Neural progenitor cell (in vitro differentiated cells): ENCODE measurements at regions not wholly inside any gene's neighbourhood (a gene's known extent, or its start where the extent isn't known, plus 50 kb on each side); places are given as distances from the start of the nearest gene placed in this dataset.
"Not testable (repeated sequence)": the region's sequence is repeated elsewhere in the genome, so short reads cannot be mapped to it uniquely, and the experiment has no call there.

Source experiments
- DNase-seq: peaks from one replicate; pipeline ENCODE4 v3.0.0-alpha.2; 2016; ENCODE audit warnings: low spot score
- H2AFZ ChIP-seq: fragments of 200-600 bp; sonication (generic); replicated peaks from 2 replicates; pipeline ENCODE4 v1.6.1; 2016; ENCODE audit warnings: antibody characterized with exemption
- H3F3A ChIP-seq: fragments of 200-600 bp; sonication (generic); 2 replicates; pipeline ENCODE4 v1.6.1; 2016; ENCODE audit warnings: antibody characterized with exemption, low read depth
- H3K27ac ChIP-seq: fragments of 200-600 bp; sonication (generic); 2 replicates; pipeline ENCODE4 v1.5.1; 2016; ENCODE audit warnings: mild to moderate bottlenecking
- H3K27me3 ChIP-seq: fragments of 200-600 bp; sonication (generic); 2 replicates; pipeline ENCODE4 v1.6.1; 2016; ENCODE audit warnings: mild to moderate bottlenecking, moderate library complexity
- H3K36me3 ChIP-seq: fragments of 200-600 bp; sonication (generic); 2 replicates; pipeline ENCODE4 v1.5.1; 2016
- H3K4me1 ChIP-seq: fragments of 200-600 bp; sonication (generic); 2 replicates; pipeline ENCODE4 v1.6.1; 2016; ENCODE audit warnings: mixed run types
- H3K4me2 ChIP-seq: fragments of 200-600 bp; sonication (generic); 2 replicates; pipeline ENCODE4 v1.6.1; 2016
- H3K4me3 ChIP-seq: fragments of 200-600 bp; sonication (generic); 2 replicates; pipeline ENCODE4 v1.5.1; 2016
- H3K79me2 ChIP-seq: fragments of 200-600 bp; sonication (generic); 2 replicates; pipeline ENCODE4 v1.6.1; 2016; ENCODE audit warnings: low read depth
- H3K9ac ChIP-seq: fragments of 200-600 bp; sonication (generic); 2 replicates; pipeline ENCODE4 v1.6.1; 2016
- H3K9me3 ChIP-seq: fragments of 200-600 bp; sonication (generic); 2 replicates; pipeline ENCODE4 v1.5.1; 2016; ENCODE audit warnings: low read depth
- H4K20me1 ChIP-seq: fragments of 200-600 bp; sonication (generic); 2 replicates; pipeline ENCODE4 v1.6.1; 2016; ENCODE audit warnings: low read depth
- H3K27ac Mint-ChIP-seq: 3 replicates; pipeline ENCODE4 v1.8.0; 2021; ENCODE audit warnings: mixed read lengths
- H3K27me3 Mint-ChIP-seq: 2 replicates; pipeline ENCODE4 v1.8.0; 2022; ENCODE audit warnings: low read depth, mild to moderate bottlenecking, inconsistent platforms, moderate library complexity, mixed read lengths; ENCODE audit not compliant: insufficient read depth
- H3K36me3 Mint-ChIP-seq: 3 replicates; pipeline ENCODE4 v1.8.0; 2021; ENCODE audit warnings: mixed read lengths
- H3K4me1 Mint-ChIP-seq: 3 replicates; pipeline ENCODE4 v1.8.0; 2021; ENCODE audit warnings: mixed read lengths
- H3K4me3 Mint-ChIP-seq: 3 replicates; pipeline ENCODE4 v1.8.0; 2021; ENCODE audit warnings: mild to moderate bottlenecking, moderate library complexity, mixed read lengths
- H3K9me3 Mint-ChIP-seq: 3 replicates; pipeline ENCODE4 v1.8.0; 2020; ENCODE audit warnings: mixed read lengths
- CTCF ChIP-seq: fragments of 200-600 bp; sonication (generic); IDR thresholded peaks from 2 replicates; pipeline ENCODE4 v1.5.1; 2017; ENCODE audit warnings: antibody characterized with exemption, mild to moderate bottlenecking
- EZH2 ChIP-seq: fragments of 200-600 bp; sonication (generic); IDR thresholded peaks from 2 replicates; pipeline ENCODE4 v1.6.1; 2017; ENCODE audit warnings: antibody characterized with exemption, mild to moderate bottlenecking, moderate library complexity
- EZH2phosphoT487 ChIP-seq: fragments of 200-600 bp; sonication (generic); IDR thresholded peaks from 2 replicates; pipeline ENCODE4 v1.6.1; 2017; ENCODE audit warnings: antibody characterized with exemption

- Histone ChIP-seq H3K4me3 (no peak overlapping the region), H3K4me1 (no peaks in the 10 kb centered on the region), H4K20me1 (no peaks in the 10 kb centered on the region), H3K27ac (no peak overlapping the region), H3K4me2 (no peak overlapping the region), H3K9ac (no peak overlapping the region), H2AFZ (no peak overlapping the region), H3K9me3 (no peaks in the 10 kb centered on the region), H3K36me3 (no peaks in the 10 kb centered on the region), H3K79me2 (no peaks in the 10 kb centered on the region), H3K27me3 (no peaks in the 10 kb centered on the region), H3F3A (no peaks in the 10 kb centered on the region)
- TF ChIP-seq EZH2: no peak
- H3K4me3 Mint-ChIP-seq: no peak overlapping the region
- no peak overlapping the region for H3K27ac Mint-ChIP-seq
- DNase-seq: no peak
- peaks cover 2% of the 10 kb centered on the region for H3K27me3 Mint-ChIP-seq
- H3K36me3 Mint-ChIP-seq: no peaks in the 10 kb centered on the region
- no peaks in the 10 kb centered on the region for H3K9me3 Mint-ChIP-seq
- H3K4me1 Mint-ChIP-seq: peaks cover 8% of the 10 kb centered on the region
These were observed 228.5 kb downstream of the RTP5 start for GRCh38 chr2:242098034-242098433.

GRCh38 chr2:242098445-242099128 lies 229.1 kb downstream of the RTP5 start:
- H3K4me2 ChIP-seq: no peak overlapping the region
- no peak overlapping the region for H3K27ac Mint-ChIP-seq
- H3K27ac ChIP-seq: no peak overlapping the region
- H3K9me3 ChIP-seq: no peaks in the 10 kb centered on the region
- H3F3A ChIP-seq: no peaks in the 10 kb centered on the region
- H2AFZ ChIP-seq: no peak overlapping the region
- H3K4me3 ChIP-seq: no peak overlapping the region
- H3K4me3 Mint-ChIP-seq: no peak overlapping the region
- H3K79me2 ChIP-seq: no peaks in the 10 kb centered on the region
- DNase-seq: no peak
- no peaks in the 10 kb centered on the region for H3K27me3 ChIP-seq
- H3K4me1 ChIP-seq: no peaks in the 10 kb centered on the region
- H3K36me3 Mint-ChIP-seq: no peaks in the 10 kb centered on the region
- H3K9ac ChIP-seq: no peak overlapping the region
- no peaks in the 10 kb centered on the region for H4K20me1 ChIP-seq
- H3K4me1 Mint-ChIP-seq: peaks cover 8% of the 10 kb centered on the region
- no peaks in the 10 kb centered on the region for H3K36me3 ChIP-seq
- no peak for TF ChIP-seq EZH2phosphoT487
- no peak for TF ChIP-seq CTCF
- no peak for TF ChIP-seq EZH2
- H3K9me3 Mint-ChIP-seq: no peaks in the 10 kb centered on the region
- peaks cover 2% of the 10 kb centered on the region for H3K27me3 Mint-ChIP-seq

- not testable (repeated sequence) for H3K9me3 ChIP-seq, H3K4me3 ChIP-seq, H3K27ac Mint-ChIP-seq, H2AFZ ChIP-seq, H3K27me3 ChIP-seq, DNase-seq, H3K27ac ChIP-seq, H3K4me1 ChIP-seq, H3K9ac ChIP-seq, H3K27me3 Mint-ChIP-seq, H4K20me1 ChIP-seq, H3K9me3 Mint-ChIP-seq, H3K36me3 ChIP-seq, H3K4me2 ChIP-seq, H3K4me1 Mint-ChIP-seq, H3K4me3 Mint-ChIP-seq, H3K79me2 ChIP-seq, H3F3A ChIP-seq, H3K36me3 Mint-ChIP-seq
These were observed 233.6 kb downstream of the RTP5 start for GRCh38 chr2:242103093-242103492.

GRCh38 chr2:242104202-242104956 lies 234.8 kb downstream of the RTP5 start:
- not testable (repeated sequence) for H3K27ac ChIP-seq, H3F3A ChIP-seq, H3K27me3 ChIP-seq, H3K27me3 Mint-ChIP-seq, H3K4me3 ChIP-seq, H4K20me1 ChIP-seq, H3K4me1 Mint-ChIP-seq, H3K4me1 ChIP-seq, H3K9me3 ChIP-seq, H3K36me3 ChIP-seq, H3K9ac ChIP-seq, H3K36me3 Mint-ChIP-seq, H3K9me3 Mint-ChIP-seq, H3K4me2 ChIP-seq, H3K27ac Mint-ChIP-seq, DNase-seq, H2AFZ ChIP-seq, H3K4me3 Mint-ChIP-seq, H3K79me2 ChIP-seq

- not testable (repeated sequence) for H3K4me3 Mint-ChIP-seq, H3K9me3 Mint-ChIP-seq, H3K9ac ChIP-seq, H3K27ac ChIP-seq, H3K4me1 Mint-ChIP-seq, H3K4me1 ChIP-seq, H2AFZ ChIP-seq, DNase-seq, H3K79me2 ChIP-seq, H3K4me2 ChIP-seq, H3F3A ChIP-seq, H3K27me3 ChIP-seq, H3K9me3 ChIP-seq, H3K36me3 ChIP-seq, H4K20me1 ChIP-seq, H3K4me3 ChIP-seq, H3K36me3 Mint-ChIP-seq, H3K27me3 Mint-ChIP-seq, H3K27ac Mint-ChIP-seq
These were observed 237.5 kb downstream of the RTP5 start for GRCh38 chr2:242107065-242107464.

GRCh38 chr2:242108797-242109500 lies 239.4 kb downstream of the RTP5 start:
- H3K4me3 ChIP-seq, H3K27ac ChIP-seq, H3K79me2 ChIP-seq, H3K9me3 ChIP-seq, H3F3A ChIP-seq, H3K27ac Mint-ChIP-seq, H3K4me1 ChIP-seq, H3K9me3 Mint-ChIP-seq, H3K4me2 ChIP-seq, H3K36me3 Mint-ChIP-seq, H2AFZ ChIP-seq, H3K36me3 ChIP-seq, DNase-seq, H4K20me1 ChIP-seq, H3K9ac ChIP-seq, H3K4me3 Mint-ChIP-seq, H3K27me3 Mint-ChIP-seq, H3K27me3 ChIP-seq, H3K4me1 Mint-ChIP-seq: not testable (repeated sequence)

- H3K36me3 ChIP-seq, H3K4me2 ChIP-seq, H4K20me1 ChIP-seq, DNase-seq, H3K4me3 ChIP-seq, H3K36me3 Mint-ChIP-seq, H3K79me2 ChIP-seq, H3K9me3 Mint-ChIP-seq, H3K27ac ChIP-seq, H3K27ac Mint-ChIP-seq, H3K4me1 Mint-ChIP-seq, H3K4me3 Mint-ChIP-seq, H3K4me1 ChIP-seq, H3K9me3 ChIP-seq, H3K27me3 ChIP-seq, H3K27me3 Mint-ChIP-seq, H2AFZ ChIP-seq, H3K9ac ChIP-seq, H3F3A ChIP-seq: not testable (repeated sequence)
These were observed 240.3 kb downstream of the RTP5 start for GRCh38 chr2:242109819-242110218.
